ENCODE measurements at regions not wholly inside any gene's neighbourhood (a gene's known extent, or its start where the extent isn't known, plus 50 kb on each side); places are given as distances from the start of the nearest gene placed in this dataset.

GRCh38 chr4:58688568-58688967 is 1578.4 kb upstream of the IGFBP7 start:
- DNase-seq (ENCODE audit: low spot score), result no peak

- DNase-seq (ENCODE audit: low spot score), result no peak
Measured at GRCh38 chr4:58679886-58680285, 1569.7 kb upstream of the IGFBP7 start.

- no peak for DNase-seq (ENCODE audit: low spot score)
Measured at GRCh38 chr4:58679051-58679450, 1568.9 kb upstream of the IGFBP7 start.

GRCh38 chr4:58669783-58670182 is 1559.6 kb upstream of the IGFBP7 start:
- DNase-seq (ENCODE audit: low spot score), result no peak

- DNase-seq (ENCODE audit: low spot score), result no peak
Measured at GRCh38 chr4:58665649-58666048, 1555.5 kb upstream of the IGFBP7 start.

GRCh38 chr4:58658701-58659100 is 1548.5 kb upstream of the IGFBP7 start:
- DNase-seq (ENCODE audit: low spot score), result no peak

- no peak for DNase-seq (ENCODE audit: low spot score)
Measured at GRCh38 chr4:58653251-58653650, 1543.1 kb upstream of the IGFBP7 start.

- no peak for DNase-seq (ENCODE audit: low spot score)
Measured at GRCh38 chr4:58649226-58649625, 1539.0 kb upstream of the IGFBP7 start.

- no peak for DNase-seq (ENCODE audit: low spot score)
Measured at GRCh38 chr4:58646126-58646525, 1535.9 kb upstream of the IGFBP7 start.

GRCh38 chr4:58644549-58644948 is 1534.4 kb upstream of the IGFBP7 start:
- DNase-seq (ENCODE audit: low spot score), result no peak

- DNase-seq (ENCODE audit: low spot score), result no peak
Measured at GRCh38 chr4:58636381-58636780, 1526.2 kb upstream of the IGFBP7 start.

- no peak for DNase-seq (ENCODE audit: low spot score)
Measured at GRCh38 chr4:58617226-58617625, 1507.0 kb upstream of the IGFBP7 start.

GRCh38 chr4:58611012-58611411 is 1500.8 kb upstream of the IGFBP7 start:
- DNase-seq (ENCODE audit: low spot score), result no peak

- DNase-seq (ENCODE audit: low spot score), result no peak
Measured at GRCh38 chr4:58606303-58606702, 1496.1 kb upstream of the IGFBP7 start.

- DNase-seq (ENCODE audit: low spot score), result no peak
Measured at GRCh38 chr4:58603951-58604350, 1493.8 kb upstream of the IGFBP7 start.

GRCh38 chr4:58602731-58603359 is 1492.7 kb upstream of the IGFBP7 start:
- no peak for DNase-seq (ENCODE audit: low spot score)

- DNase-seq (ENCODE audit: low spot score), result peak; percentile 1
Measured at GRCh38 chr4:58602022-58602421, 1491.8 kb upstream of the IGFBP7 start.

GRCh38 chr4:58600290-58600689 is 1490.1 kb upstream of the IGFBP7 start:
- no peak for DNase-seq (ENCODE audit: low spot score)

GRCh38 chr4:58590722-58591121 is 1480.5 kb upstream of the IGFBP7 start:
- DNase-seq (ENCODE audit: low spot score), result no peak

- DNase-seq (ENCODE audit: low spot score), result no peak
Measured at GRCh38 chr4:58587856-58588255, 1477.7 kb upstream of the IGFBP7 start.

GRCh38 chr4:58566260-58566659 is 1456.1 kb upstream of the IGFBP7 start:
- DNase-seq (ENCODE audit: low spot score), result no peak

GRCh38 chr4:58564695-58565475 is 1454.7 kb upstream of the IGFBP7 start:
- DNase-seq (ENCODE audit: low spot score), result no peak

GRCh38 chr4:58561170-58561569 is 1451.0 kb upstream of the IGFBP7 start:
- DNase-seq (ENCODE audit: low spot score), result no peak

GRCh38 chr4:58560736-58561135 is 1450.6 kb upstream of the IGFBP7 start:
- no peak for DNase-seq (ENCODE audit: low spot score)

Data from NAMALWA (cell line).